NCI-H128 (cell line): ENCODE measurements at regions not wholly inside any gene's neighbourhood (a gene's known extent, or its start where the extent isn't known, plus 50 kb on each side); places are given as distances from the start of the nearest gene placed in this dataset.

Experiments
- DNase-seq: peaks from one replicate; lab custom pipeline; 2025; ENCODE audit not compliant: unreplicated experiment; lab: John Stamatoyannopoulos, UW

- DNase-seq, result no peak
Measured at GRCh38 chr3:64956711-64957325, 269.0 kb upstream of the ADAMTS9 start.

- DNase-seq, result no peak
Measured at GRCh38 chr3:64954995-64955636, 267.3 kb upstream of the ADAMTS9 start.

- DNase-seq, result no peak
Measured at GRCh38 chr3:64945171-64945729, 257.4 kb upstream of the ADAMTS9 start.

GRCh38 chr3:64943866-64944265, 256.1 kb upstream of the ADAMTS9 start:
- no peak for DNase-seq

- DNase-seq, result no peak
Measured at GRCh38 chr3:64940596-64941348, 253.0 kb upstream of the ADAMTS9 start.

GRCh38 chr3:64939747-64940450, 252.1 kb upstream of the ADAMTS9 start:
- DNase-seq, result no peak

- DNase-seq, result no peak
Measured at GRCh38 chr3:64939309-64939708, 251.5 kb upstream of the ADAMTS9 start.

- no peak for DNase-seq
Measured at GRCh38 chr3:64936556-64936955, 248.8 kb upstream of the ADAMTS9 start.

- DNase-seq, result no peak
Measured at GRCh38 chr3:64935971-64936370, 248.2 kb upstream of the ADAMTS9 start.

- DNase-seq, result no peak
Measured at GRCh38 chr3:64932666-64933342, 245.0 kb upstream of the ADAMTS9 start.

- no peak for DNase-seq
Measured at GRCh38 chr3:64932016-64932518, 244.3 kb upstream of the ADAMTS9 start.

- no peak for DNase-seq
Measured at GRCh38 chr3:64930891-64931290, 243.1 kb upstream of the ADAMTS9 start.

GRCh38 chr3:64928683-64929082, 240.9 kb upstream of the ADAMTS9 start:
- DNase-seq, result no peak

GRCh38 chr3:64927689-64928088, 239.9 kb upstream of the ADAMTS9 start:
- DNase-seq, result no peak

- no peak for DNase-seq
Measured at GRCh38 chr3:64925575-64925974, 237.8 kb upstream of the ADAMTS9 start.

GRCh38 chr3:64924961-64925360, 237.2 kb upstream of the ADAMTS9 start:
- DNase-seq, result no peak

- no peak for DNase-seq
Measured at GRCh38 chr3:64922213-64922612, 234.4 kb upstream of the ADAMTS9 start.

GRCh38 chr3:64921281-64922065, 233.7 kb upstream of the ADAMTS9 start:
- DNase-seq, result no peak

- no peak for DNase-seq
Measured at GRCh38 chr3:64919934-64920333, 232.1 kb upstream of the ADAMTS9 start.

GRCh38 chr3:64918989-64919388, 231.2 kb upstream of the ADAMTS9 start:
- no peak for DNase-seq
